ENCODE measurements at regions not wholly inside any gene's neighbourhood (a gene's known extent, or its start where the extent isn't known, plus 50 kb on each side); places are given as distances from the start of the nearest gene placed in this dataset.
"Not testable (repeated sequence)": the region's sequence is repeated elsewhere in the genome, so short reads cannot be mapped to it uniquely, and the experiment has no call there.

GRCh38 chr6:71056656-71057055, 99.8 kb upstream of the B3GAT2 start:
- no peak for DNase-seq

GRCh38 chr6:71066153-71066552, 109.3 kb upstream of the B3GAT2 start:
- DNase-seq = no peak

GRCh38 chr6:71067816-71068215, 111.0 kb upstream of the B3GAT2 start:
- no peak for DNase-seq

GRCh38 chr6:71072508-71072907, 115.6 kb upstream of the B3GAT2 start:
- no peak for DNase-seq

- DNase-seq = no peak
These were observed 120.8 kb upstream of the B3GAT2 start for GRCh38 chr6:71077655-71078054.

GRCh38 chr6:71079677-71080076, 122.8 kb upstream of the B3GAT2 start:
- DNase-seq = no peak

GRCh38 chr6:71080133-71080532, 123.3 kb upstream of the B3GAT2 start:
- no peak for DNase-seq

- no peak for DNase-seq
These were observed 124.0 kb upstream of the B3GAT2 start for GRCh38 chr6:71080826-71081225.

- no peak for DNase-seq
These were observed 125.3 kb upstream of the B3GAT2 start for GRCh38 chr6:71082033-71082650.

GRCh38 chr6:71083308-71083820, 126.5 kb upstream of the B3GAT2 start:
- no peak for DNase-seq

GRCh38 chr6:71088166-71088565, 131.3 kb upstream of the B3GAT2 start:
- DNase-seq = no peak

GRCh38 chr6:71090217-71090616, 133.4 kb upstream of the B3GAT2 start:
- no peak for DNase-seq

GRCh38 chr6:71091167-71091566, 134.3 kb upstream of the B3GAT2 start:
- DNase-seq = no peak

- DNase-seq = no peak
These were observed 135.1 kb upstream of the B3GAT2 start for GRCh38 chr6:71091956-71092355.

- DNase-seq = not testable (repeated sequence)
These were observed 140.4 kb upstream of the B3GAT2 start for GRCh38 chr6:71097264-71097663.

- DNase-seq = no peak
These were observed 142.8 kb upstream of the B3GAT2 start for GRCh38 chr6:71099649-71100048.

- DNase-seq = no peak
These were observed 146.3 kb upstream of the B3GAT2 start for GRCh38 chr6:71103130-71103529.

- DNase-seq = no peak
These were observed 146.8 kb upstream of the B3GAT2 start for GRCh38 chr6:71103641-71104040.

GRCh38 chr6:71106276-71106675, 149.4 kb upstream of the B3GAT2 start:
- peak; percentile 60 to 61 for DNase-seq

- DNase-seq = no peak
These were observed 151.1 kb upstream of the B3GAT2 start for GRCh38 chr6:71107911-71108420.

GRCh38 chr6:71114544-71114943, 157.7 kb upstream of the B3GAT2 start:
- peak; percentile 66 to 71 for DNase-seq

GRCh38 chr6:71114986-71115385, 158.1 kb upstream of the B3GAT2 start:
- no peak for DNase-seq

- no peak for DNase-seq
These were observed 162.7 kb upstream of the B3GAT2 start for GRCh38 chr6:71119560-71119959.

GRCh38 chr6:71123051-71123450, 165.6 kb upstream of the OGFRL1 start:
- no peak for DNase-seq

- no peak for DNase-seq
These were observed 164.3 kb upstream of the OGFRL1 start for GRCh38 chr6:71124340-71124739.
